Loucy (cell line): ENCODE measurements at regions not wholly inside any gene's neighbourhood (a gene's known extent, or its start where the extent isn't known, plus 50 kb on each side); places are given as distances from the start of the nearest gene placed in this dataset.

Experiments used
- H2AFZ ChIP-seq: fragments of 200-600 bp; sonication (generic); 2 replicates; pipeline ENCODE4 v1.6.0; 2016; ENCODE audit warnings: antibody characterized with exemption, mild to moderate bottlenecking, low read length, moderate library complexity
- H3F3A ChIP-seq: fragments of 200-600 bp; 2 replicates; pipeline ENCODE4 v1.6.0; 2016; ENCODE audit warnings: antibody characterized with exemption, low read depth, mild to moderate bottlenecking
- H3K27me3 ChIP-seq: fragments of 200-600 bp; sonication (generic); 2 replicates; pipeline ENCODE4 v1.6.1; 2014; ENCODE audit warnings: low read length, mild to moderate bottlenecking; ENCODE audit not compliant: insufficient read depth, poor library complexity, severe bottlenecking
- H3K36me3 ChIP-seq: fragments of 200-600 bp; sonication (generic); 2 replicates; pipeline ENCODE4 v1.6.1; 2016; ENCODE audit warnings: low read length; ENCODE audit not compliant: insufficient read depth
- H3K4me1 ChIP-seq: fragments of 200-600 bp; sonication (generic); 2 replicates; pipeline ENCODE4 v1.5.1; 2014; ENCODE audit warnings: low read length, mild to moderate bottlenecking; ENCODE audit not compliant: insufficient read depth, poor library complexity, severe bottlenecking
- H3K4me2 ChIP-seq: fragments of 200-600 bp; sonication (generic); 2 replicates; pipeline ENCODE4 v1.6.0; 2014; ENCODE audit warnings: antibody characterized with exemption, low read length, low read depth, mild to moderate bottlenecking; ENCODE audit not compliant: poor library complexity, severe bottlenecking
- H3K4me3 ChIP-seq: fragments of 200-600 bp; sonication (generic); 2 replicates; pipeline ENCODE4 v1.5.1; 2014; ENCODE audit warnings: low read length, mild to moderate bottlenecking, mixed read lengths; ENCODE audit not compliant: poor library complexity, severe bottlenecking
- H3K79me2 ChIP-seq: fragments of 200-600 bp; sonication (generic); 2 replicates; pipeline ENCODE4 v1.6.1; 2014; ENCODE audit warnings: low read length; ENCODE audit not compliant: insufficient read depth
- H3K9ac ChIP-seq: fragments of 200-600 bp; sonication (generic); 2 replicates; pipeline ENCODE4 v1.6.0; 2014; ENCODE audit warnings: mild to moderate bottlenecking, low read depth, low read length, moderate library complexity; ENCODE audit not compliant: poor library complexity, severe bottlenecking
- H3K9me2 ChIP-seq: fragments of 200-600 bp; sonication (generic); replicated peaks from 2 replicates; pipeline ENCODE4 v1.6.1; 2016; ENCODE audit warnings: low read depth, low read length, mixed read lengths
- H3K9me3 ChIP-seq: fragments of 200-600 bp; sonication (generic); 2 replicates; pipeline ENCODE4 v1.6.1; 2014; ENCODE audit warnings: mild to moderate bottlenecking, antibody characterized with exemption, low read length, low read depth; ENCODE audit not compliant: insufficient read depth
- H4K20me1 ChIP-seq: fragments of 200-600 bp; sonication (generic); 2 replicates; pipeline ENCODE4 v1.6.0; 2014; ENCODE audit warnings: antibody characterized with exemption, low read length, mild to moderate bottlenecking; ENCODE audit not compliant: insufficient read depth, poor library complexity, severe bottlenecking
- CTCF ChIP-seq: fragments of 200-600 bp; sonication (generic); conservative IDR thresholded peaks from 2 replicates; pipeline ENCODE4 v1.5.1; 2014; ENCODE audit warnings: mild to moderate bottlenecking, antibody characterized with exemption, low read length
- EZH2phosphoT487 ChIP-seq: fragments of 200-600 bp; IDR thresholded peaks from 2 replicates; pipeline ENCODE4 v1.6.1; 2018; ENCODE audit warnings: antibody characterized with exemption, mild to moderate bottlenecking, moderate library complexity, borderline replicate concordance

GRCh38 chr11:110809417-110810199 lies 97.4 kb upstream of the ARHGAP20 start:
- Histone ChIP-seq H3K27me3 (no peaks in the 10 kb centered on the region), H3K36me3 (no peaks in the 10 kb centered on the region; the same call in 1 of the 2 replicates), H3K4me3 (peak overlapping the region; percentile 4), H3K79me2 (no peaks in the 10 kb centered on the region), H3K9ac (peak overlapping the region; percentile 1), H2AFZ (no peak overlapping the region), H3K4me2 (peak overlapping the region; percentile 57), H3K9me3 (peaks cover 3% of the 10 kb centered on the region; the same call in 1 of the 2 replicates), H4K20me1 (no peaks in the 10 kb centered on the region), H3K9me2 (no peaks in the 10 kb centered on the region), H3K4me1 (peaks cover 52% of the 10 kb centered on the region), H3F3A (peaks cover 5% of the 10 kb centered on the region; the same call in 1 of the 2 replicates)
- TF ChIP-seq EZH2phosphoT487 (no peak), CTCF (no peak)

GRCh38 chr11:110808248-110808647 lies 96.0 kb upstream of the ARHGAP20 start:
- H3K36me3 ChIP-seq, result no peaks in the 10 kb centered on the region
- H3K79me2 ChIP-seq, result no peaks in the 10 kb centered on the region
- no peak overlapping the region for H2AFZ ChIP-seq
- H3K4me2 ChIP-seq, result peak overlapping the region; percentile 11
- H3K4me1 ChIP-seq, result peaks cover 52% of the 10 kb centered on the region
- TF ChIP-seq EZH2phosphoT487 (no peak), CTCF (no peak)
- H3K27me3 ChIP-seq, result no peaks in the 10 kb centered on the region
- no peaks in the 10 kb centered on the region for H3K9me3 ChIP-seq
- H3F3A ChIP-seq, result peaks cover 5% of the 10 kb centered on the region; the same call in 1 of the 2 replicates
- no peaks in the 10 kb centered on the region for H4K20me1 ChIP-seq
- no peaks in the 10 kb centered on the region for H3K9me2 ChIP-seq
- H3K9ac ChIP-seq, result no peak overlapping the region
- H3K4me3 ChIP-seq, result no peak overlapping the region

GRCh38 chr11:110807801-110808200 lies 95.6 kb upstream of the ARHGAP20 start:
- Histone ChIP-seq H2AFZ (no peak overlapping the region), H3K9me3 (no peaks in the 10 kb centered on the region), H3K4me2 (peak overlapping the region; percentile 11), H3K79me2 (no peaks in the 10 kb centered on the region), H3K9ac (no peak overlapping the region), H4K20me1 (no peaks in the 10 kb centered on the region), H3K36me3 (no peaks in the 10 kb centered on the region), H3K4me3 (no peak overlapping the region), H3K9me2 (no peaks in the 10 kb centered on the region), H3F3A (peaks cover 5% of the 10 kb centered on the region; the same call in 1 of the 2 replicates), H3K27me3 (no peaks in the 10 kb centered on the region), H3K4me1 (peaks cover 52% of the 10 kb centered on the region)
- TF ChIP-seq CTCF, result no peak
- no peak for TF ChIP-seq EZH2phosphoT487
